Pancreas (tissue), 10 donors: ENCODE measurements at regions not wholly inside any gene's neighbourhood (a gene's known extent, or its start where the extent isn't known, plus 50 kb on each side); places are given as distances from the start of the nearest gene placed in this dataset.

Source experiments
- ATAC-seq, 4 donors: fragments of 200-7000 bp; cut with Tn5 transposase; one replicate each; pipeline versions ENCODE4 v1.8.0 to v1.9.1; 2020; ENCODE audit warnings: mild to moderate bottlenecking in 4 of 4, moderate library complexity in 4 of 4
- DNase-seq, 6 donors: peaks; one replicate each; pipeline ENCODE4 v3.0.0-alpha.2; 2020
- FAIRE-seq: peaks from 2 replicates; lab custom pipeline; 2012; peaks lifted over from hg19 to GRCh38; lab: Jason Lieb, UNC
- H3K27ac ChIP-seq, 4 donors: fragments of 200-600 bp; sonication (generic); 1 replicate in 3 of 4; 2 replicates in 1 of 4; pipeline versions ENCODE4 v1.5.0 to v1.8.0; 2020
- H3K27me3 ChIP-seq, 4 donors: fragments of 200-600 bp; one replicate each; pipeline ENCODE4 v1.8.0; 2021
- H3K36me3 ChIP-seq, 3 donors: fragments of 200-600 bp; sonication (generic) in 1 of 3; one replicate each; pipeline versions ENCODE4 v1.5.0 to v1.8.0; 2020 to 2021
- H3K4me1 ChIP-seq, 3 donors: fragments of 200-600 bp; one replicate each; pipeline ENCODE4 v1.8.0; 2021
- H3K4me3 ChIP-seq, 4 donors: fragments of 200-600 bp; sonication (generic) in 2 of 4; one replicate each; pipeline versions ENCODE4 v1.5.0 to v1.8.0; 2020 to 2021
- H3K9me3 ChIP-seq, 4 donors: fragments of 200-600 bp; one replicate each; pipeline ENCODE4 v1.8.0; 2021
- CTCF ChIP-seq, 4 donors: fragments of 200-600 bp; sonication (generic) in 3 of 4; IDR thresholded peaks; one replicate each; pipeline versions ENCODE4 v1.5.0 to v1.8.0; 2021; ENCODE audit warnings: antibody characterized with exemption in 4 of 4
- WGBS, 2 donors: extraction: QIAGEN DNeasy Blood & Tissue Kit; methylation state at CpG; one replicate each; pipeline ENCODE4 v1.1.7; 2013; 5-methylcytosine and 5-hydroxymethylcytosine counted together
- intact Hi-C, 3 donors: fragments of 100-400 bp; cut with DNase I; formaldehyde crosslinking; loops; one replicate each; pipeline versions ENCODE4 v1.11.1 to v1.14.2; 2022
- donor health status: healthy with polysubstance abuse.
- donor health status: DM: no; HTN: no; CAD: no; lungs with moderate emphysema.
- donor health status: DM: no; HTN: no; CAD: no.
- donor health status: control.
- donor health status: control.
- donor health status: Bipolar disorder and iron deficiency.
- donor health status: DM: yes; HTN: yes; CAD: no.
- donor health status: DM: no; HTN: no; CAD: no.
- donor health status: DM: no; HTN: no; CAD: no.
- donor health status: DM: yes; HTN: yes; CAD: no.

DNA sequence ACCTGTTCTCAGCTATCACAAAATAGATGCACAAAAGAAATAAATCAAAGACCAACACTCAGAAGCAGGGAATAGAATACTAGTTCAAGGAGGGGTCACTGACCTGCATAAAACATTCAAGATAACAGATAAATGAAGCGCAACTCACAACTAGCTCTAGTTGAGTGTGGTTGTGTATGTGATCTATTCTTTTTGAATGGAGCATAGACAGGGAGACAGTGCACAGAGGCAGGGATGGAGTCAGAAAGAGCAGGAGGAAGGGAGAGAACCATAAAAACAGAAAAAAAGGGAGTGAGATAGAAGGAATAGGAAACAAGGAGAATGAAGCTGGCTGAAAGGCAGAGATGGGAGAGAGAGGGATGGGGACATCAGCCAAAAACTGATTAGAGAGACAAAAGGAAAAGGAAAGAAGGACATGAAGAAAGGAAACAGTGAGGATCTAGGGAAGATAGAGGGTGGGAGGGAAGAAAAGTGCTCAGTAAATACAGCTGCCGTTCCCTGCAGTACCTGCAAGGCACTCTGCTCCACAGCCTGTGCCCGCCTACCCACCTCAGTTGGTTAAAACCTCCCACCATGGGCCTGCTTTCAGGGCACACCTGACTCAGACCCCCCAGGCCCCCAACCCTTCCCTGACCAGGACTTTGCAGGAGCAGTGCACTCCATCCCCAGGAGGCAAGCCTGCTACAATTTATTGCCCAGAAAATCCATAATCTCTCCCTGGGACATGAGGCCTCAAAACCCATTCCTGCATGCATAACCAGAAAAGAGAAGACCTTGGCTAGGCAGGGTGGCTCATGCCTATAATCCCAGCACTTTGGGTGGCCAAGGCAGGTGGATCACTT is 385.2 kb upstream of the POU3F1 start:
- no peaks in the 10 kb centered on the region for H3K9me3 ChIP-seq

DNA sequence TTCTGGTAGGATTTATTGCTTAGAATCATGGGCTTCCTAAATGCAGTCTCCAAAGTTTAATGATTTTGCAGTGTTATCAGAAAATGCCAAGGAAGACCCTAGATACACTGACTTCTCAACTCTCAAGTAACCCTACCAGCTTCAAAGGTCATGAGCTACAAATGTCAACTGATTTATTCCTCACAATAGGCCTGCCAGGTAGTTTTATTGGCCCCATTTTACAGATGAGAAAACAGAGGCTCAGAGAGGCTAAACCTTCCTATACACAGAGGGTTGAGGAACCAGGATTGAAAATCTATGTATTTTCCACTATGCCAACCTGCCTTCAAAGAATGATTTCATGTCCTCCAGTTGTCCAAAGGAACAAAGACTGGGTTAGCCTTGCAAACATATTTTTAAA is 384.4 kb upstream of the POU3F1 start:
- ATAC-seq (no peak), FAIRE-seq (no peak), DNase-seq (no peak)
- Histone ChIP-seq H3K36me3 (no peaks in the 10 kb centered on the region), H3K9me3 (no peaks in the 10 kb centered on the region), H3K4me1 (no peaks in the 10 kb centered on the region), H3K4me3 (no peak overlapping the region), H3K27me3 (no peaks in the 10 kb centered on the region), H3K27ac (no peak overlapping the region)
- TF ChIP-seq CTCF (IDR thresholded peaks at IDR 0.05) = no peak
- intact Hi-C loops = no loop called here

More for the DNA sequence above, 385.2 kb upstream of the POU3F1 start:
- Histone ChIP-seq H3K4me1 (no peaks in the 10 kb centered on the region), H3K27me3 (no peaks in the 10 kb centered on the region), H3K4me3 (no peak overlapping the region), H3K27ac (no peak overlapping the region), H3K36me3 (no peaks in the 10 kb centered on the region)
- TF ChIP-seq CTCF (IDR thresholded peaks at IDR 0.05) = no peak
- FAIRE-seq (no peak), ATAC-seq (no peak), DNase-seq (no peak)
- intact Hi-C loops = no loop called here
- 63 to 68% methylated on average over 3 of the region's 3 CpGs for whole genome bisulfite sequencing, 2 donors

GRCh38 chr1:38424677-38425076 is 378.1 kb upstream of the POU3F1 start:
- intact Hi-C loops = no loop called here
- no peaks in the 10 kb centered on the region for H3K27me3 ChIP-seq
- H3K27ac ChIP-seq = no peak overlapping the region
- no peak overlapping the region for H3K4me3 ChIP-seq
- no peaks in the 10 kb centered on the region for H3K9me3 ChIP-seq
- ATAC-seq (no peak), DNase-seq (no peak), FAIRE-seq (no peak)
- no peak for TF ChIP-seq CTCF (IDR thresholded peaks at IDR 0.05)
- no peaks in the 10 kb centered on the region for H3K36me3 ChIP-seq
- H3K4me1 ChIP-seq = no peaks in the 10 kb centered on the region
- WGBS, 2 donors = 47 to 53% methylated on average over 2 of the region's 2 CpGs

- H3K27me3 ChIP-seq = no peaks in the 10 kb centered on the region
- TF ChIP-seq CTCF (IDR thresholded peaks at IDR 0.05) = no peak
- DNase-seq (no peak), ATAC-seq (no peak), FAIRE-seq (no peak)
- no peak overlapping the region for H3K4me3 ChIP-seq
- intact Hi-C loops = no loop called here
- no peaks in the 10 kb centered on the region for H3K4me1 ChIP-seq
- H3K36me3 ChIP-seq = no peaks in the 10 kb centered on the region
- no peak overlapping the region for H3K27ac ChIP-seq
- H3K9me3 ChIP-seq = no peaks in the 10 kb centered on the region
- 57 to 69% methylated on average over 4 of the region's 4 CpGs for WGBS, 2 donors
These were observed 374.1 kb upstream of the POU3F1 start for GRCh38 chr1:38420666-38421065.
